Stimulated activated CD4-positive, alpha-beta T cell treated with anti-CD3 and anti-CD28 coated beads, TNF-alpha, amount 100 ng/mL, for 48 hours (primary cell): ENCODE measurements at regions not wholly inside any gene's neighbourhood (a gene's known extent, or its start where the extent isn't known, plus 50 kb on each side); places are given as distances from the start of the nearest gene placed in this dataset.

Experiments
- DNase-seq, 3 donors: peaks; one replicate each; pipeline ENCODE4 v3.0.0-alpha.2; 2020; ENCODE audit warnings: low read depth in 3 of 3

- no peak for DNase-seq
These were observed 50.9 kb upstream of the AJAP1 start for GRCh38 chr1:4603295-4604110.
